OCI-LY3 (cell line): ENCODE measurements at regions not wholly inside any gene's neighbourhood (a gene's known extent, or its start where the extent isn't known, plus 50 kb on each side); places are given as distances from the start of the nearest gene placed in this dataset.

ENCODE experiments used
- CTCF ChIP-seq: fragments of 200-600, 300-600 bp; sonication (generic); IDR thresholded peaks from 2 replicates; pipeline ENCODE4 v1.5.1; 2014; ENCODE audit warnings: antibody characterized with exemption, low read length, low read depth
- EZH2phosphoT487 ChIP-seq: fragments of 200-600 bp; shearing (Covaris generic); IDR thresholded peaks from 2 replicates; pipeline ENCODE4 v1.6.1; 2018; ENCODE audit warnings: antibody characterized with exemption, mixed run types, low read depth

DNA sequence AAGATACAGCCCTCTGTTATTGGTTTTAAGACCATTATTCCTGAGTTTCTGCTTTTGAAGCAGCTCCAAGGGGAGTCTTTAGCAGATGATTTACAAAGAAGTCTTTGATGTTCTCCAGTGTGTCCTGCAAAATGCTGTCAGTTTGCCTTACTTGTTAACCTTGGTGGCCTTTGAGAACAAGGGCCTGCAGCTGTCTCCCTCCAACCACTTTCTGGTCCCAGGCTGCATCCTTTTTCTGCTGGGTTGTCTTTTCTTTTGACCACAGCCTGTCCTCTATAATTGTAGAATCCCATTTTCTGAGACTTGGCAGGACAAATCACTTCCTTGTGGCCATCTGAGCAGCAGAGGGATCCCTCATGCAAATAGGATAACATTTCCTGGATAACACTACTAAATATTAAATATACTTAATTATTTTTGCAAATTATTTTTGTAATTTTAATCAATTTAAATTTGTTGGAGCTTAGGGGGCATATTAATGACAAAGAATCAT, 281.4 kb downstream of the DMRT2 start:
- TF ChIP-seq CTCF, result no peak
- no peak for TF ChIP-seq EZH2phosphoT487
